ENCODE measurements at regions not wholly inside any gene's neighbourhood (a gene's known extent, or its start where the extent isn't known, plus 50 kb on each side); places are given as distances from the start of the nearest gene placed in this dataset.
A peak's percentile ranks its signal among the peaks of the same experiment; 100 is the strongest.

GRCh38 chr13:50320271-50320862, 305.1 kb downstream of the KCNRG start:
- peak; percentile 68 for DNase-seq

- no peak for DNase-seq
These were observed 306.8 kb downstream of the KCNRG start for GRCh38 chr13:50322006-50322405.

GRCh38 chr13:50323440-50324065, 308.3 kb downstream of the KCNRG start:
- peak; percentile 92 for DNase-seq

GRCh38 chr13:50326271-50326670, 311.0 kb downstream of the KCNRG start:
- no peak for DNase-seq

GRCh38 chr13:50326811-50327210, 311.6 kb downstream of the KCNRG start:
- DNase-seq = peak; percentile 58

GRCh38 chr13:50334115-50334778, 319.0 kb downstream of the KCNRG start:
- DNase-seq = no peak

- DNase-seq = peak; percentile 19
These were observed 319.7 kb downstream of the KCNRG start for GRCh38 chr13:50334944-50335343.

GRCh38 chr13:50339271-50339670, 324.0 kb downstream of the KCNRG start:
- DNase-seq = no peak

- no peak for DNase-seq
These were observed 324.9 kb downstream of the KCNRG start for GRCh38 chr13:50340146-50340545.

GRCh38 chr13:50340551-50341287, 325.5 kb downstream of the KCNRG start:
- DNase-seq = no peak

GRCh38 chr13:50341526-50341925, 326.3 kb downstream of the KCNRG start:
- DNase-seq = no peak

- DNase-seq = no peak
These were observed 329.5 kb downstream of the KCNRG start for GRCh38 chr13:50344717-50345116.

- DNase-seq = no peak
These were observed 330.6 kb downstream of the KCNRG start for GRCh38 chr13:50345804-50346203.

GRCh38 chr13:50348371-50348770, 333.1 kb downstream of the KCNRG start:
- DNase-seq = no peak

- no peak for DNase-seq
These were observed 337.7 kb downstream of the KCNRG start for GRCh38 chr13:50352720-50353480.

- peak; percentile 67 for DNase-seq
These were observed 338.6 kb downstream of the KCNRG start for GRCh38 chr13:50353651-50354415.

GRCh38 chr13:50355797-50356196, 340.6 kb downstream of the KCNRG start:
- no peak for DNase-seq

- no peak for DNase-seq
These were observed 341.9 kb downstream of the KCNRG start for GRCh38 chr13:50357136-50357535.

- DNase-seq = peak; percentile 78
These were observed 342.4 kb downstream of the KCNRG start for GRCh38 chr13:50357586-50358118.

GRCh38 chr13:50358231-50359040, 343.2 kb downstream of the KCNRG start:
- peak; percentile 8 for DNase-seq

- no peak for DNase-seq
These were observed 343.8 kb downstream of the KCNRG start for GRCh38 chr13:50359041-50359367.

Data from fibroblast of skin of abdomen (primary cell).